ENCODE measurements at regions not wholly inside any gene's neighbourhood (a gene's known extent, or its start where the extent isn't known, plus 50 kb on each side); places are given as distances from the start of the nearest gene placed in this dataset.
A peak's percentile ranks its signal among the peaks of the same experiment; 100 is the strongest.
"Not testable (repeated sequence)": the region's sequence is repeated elsewhere in the genome, so short reads cannot be mapped to it uniquely, and the experiment has no call there.

- DNase-seq (ENCODE audit: low read depth) = peak; percentile 67
- in situ Hi-C loops (cut with HindIII; ENCODE audit: low pct_unique_long_range_greater_than_20kb, low sequenced_read_pairs) = no loop called here
Observed at GRCh38 chr2:133844214-133844892, 276.1 kb upstream of the NCKAP5 start.

GRCh38 chr2:133846476-133846875, 278.2 kb upstream of the NCKAP5 start:
- no peak for DNase-seq (ENCODE audit: low read depth)
- in situ Hi-C loops (cut with HindIII; ENCODE audit: low pct_unique_long_range_greater_than_20kb, low sequenced_read_pairs) = no loop called here

- in situ Hi-C loops (cut with HindIII; ENCODE audit: low pct_unique_long_range_greater_than_20kb, low sequenced_read_pairs) = no loop called here
Observed at GRCh38 chr2:133847591-133847990, 279.3 kb upstream of the NCKAP5 start.

GRCh38 chr2:133848111-133848649, 279.9 kb upstream of the NCKAP5 start:
- DNase-seq (ENCODE audit: low read depth) = no peak
- in situ Hi-C loops (cut with HindIII; ENCODE audit: low pct_unique_long_range_greater_than_20kb, low sequenced_read_pairs) = no loop called here

More at GRCh38 chr2:133847591-133847990, 279.3 kb upstream of the NCKAP5 start:
- no peak for DNase-seq (ENCODE audit: low read depth)

- in situ Hi-C loops (cut with HindIII; ENCODE audit: low pct_unique_long_range_greater_than_20kb, low sequenced_read_pairs) = no loop called here
- DNase-seq (ENCODE audit: low read depth) = no peak
Observed at GRCh38 chr2:133849341-133849740, 281.1 kb upstream of the NCKAP5 start.

GRCh38 chr2:133854603-133855200, 286.4 kb upstream of the NCKAP5 start:
- in situ Hi-C loops (cut with HindIII; ENCODE audit: low pct_unique_long_range_greater_than_20kb, low sequenced_read_pairs) = no loop called here
- no peak for DNase-seq (ENCODE audit: low read depth)

- no peak for DNase-seq (ENCODE audit: low read depth)
- in situ Hi-C loops (cut with HindIII; ENCODE audit: low pct_unique_long_range_greater_than_20kb, low sequenced_read_pairs) = no loop called here
Observed at GRCh38 chr2:133855526-133855925, 287.3 kb upstream of the NCKAP5 start.

- in situ Hi-C loops (cut with HindIII; ENCODE audit: low pct_unique_long_range_greater_than_20kb, low sequenced_read_pairs) = no loop called here
- no peak for DNase-seq (ENCODE audit: low read depth)
Observed at GRCh38 chr2:133856678-133857077, 288.4 kb upstream of the NCKAP5 start.

- in situ Hi-C loops (cut with HindIII; ENCODE audit: low pct_unique_long_range_greater_than_20kb, low sequenced_read_pairs) = no loop called here
- DNase-seq (ENCODE audit: low read depth) = no peak
Observed at GRCh38 chr2:133859578-133859977, 291.3 kb upstream of the NCKAP5 start.

GRCh38 chr2:133862400-133862977, 294.2 kb upstream of the NCKAP5 start:
- in situ Hi-C loops (cut with HindIII; ENCODE audit: low pct_unique_long_range_greater_than_20kb, low sequenced_read_pairs) = no loop called here
- no peak for DNase-seq (ENCODE audit: low read depth)

GRCh38 chr2:133863106-133863800, 295.0 kb upstream of the NCKAP5 start:
- no peak for DNase-seq (ENCODE audit: low read depth)
- in situ Hi-C loops (cut with HindIII; ENCODE audit: low pct_unique_long_range_greater_than_20kb, low sequenced_read_pairs) = no loop called here

- no peak for DNase-seq (ENCODE audit: low read depth)
- in situ Hi-C loops (cut with HindIII; ENCODE audit: low pct_unique_long_range_greater_than_20kb, low sequenced_read_pairs) = no loop called here
Observed at GRCh38 chr2:133865141-133865540, 296.9 kb upstream of the NCKAP5 start.

GRCh38 chr2:133867166-133867565, 298.9 kb upstream of the NCKAP5 start:
- DNase-seq (ENCODE audit: low read depth) = no peak
- in situ Hi-C loops (cut with HindIII; ENCODE audit: low pct_unique_long_range_greater_than_20kb, low sequenced_read_pairs) = no loop called here

- DNase-seq (ENCODE audit: low read depth) = no peak
- in situ Hi-C loops (cut with HindIII; ENCODE audit: low pct_unique_long_range_greater_than_20kb, low sequenced_read_pairs) = no loop called here
Observed at GRCh38 chr2:133871545-133872209, 303.4 kb upstream of the NCKAP5 start.

GRCh38 chr2:133878326-133878725, 310.1 kb upstream of the NCKAP5 start:
- in situ Hi-C loops (cut with HindIII; ENCODE audit: low pct_unique_long_range_greater_than_20kb, low sequenced_read_pairs) = no loop called here
- DNase-seq (ENCODE audit: low read depth) = no peak

GRCh38 chr2:133879703-133880102, 311.4 kb upstream of the NCKAP5 start:
- no peak for DNase-seq (ENCODE audit: low read depth)
- in situ Hi-C loops (cut with HindIII; ENCODE audit: low pct_unique_long_range_greater_than_20kb, low sequenced_read_pairs) = no loop called here

- DNase-seq (ENCODE audit: low read depth); in situ Hi-C loops (cut with HindIII; ENCODE audit: low pct_unique_long_range_greater_than_20kb, low sequenced_read_pairs): not testable (repeated sequence)
Observed at GRCh38 chr2:133882159-133882558, 313.9 kb upstream of the NCKAP5 start.

- in situ Hi-C loops (cut with HindIII; ENCODE audit: low pct_unique_long_range_greater_than_20kb, low sequenced_read_pairs) = no loop called here
Observed at GRCh38 chr2:133884739-133885381, 316.6 kb upstream of the NCKAP5 start.

More at GRCh38 chr2:133884739-133885381, 316.6 kb upstream of the NCKAP5 start:
- DNase-seq (ENCODE audit: low read depth) = no peak

All from Caki2 (cell line).